Psoas muscle (tissue), 7 donors: ENCODE measurements at regions not wholly inside any gene's neighbourhood (a gene's known extent, or its start where the extent isn't known, plus 50 kb on each side); places are given as distances from the start of the nearest gene placed in this dataset.

Source experiments
- ATAC-seq, 4 donors: fragments of 200-7000 bp; cut with Tn5 transposase; one replicate each; pipeline ENCODE4 v1.9.1; 2020; ENCODE audit warnings: moderate library complexity in 3 of 4, mild to moderate bottlenecking in 2 of 4
- DNase-seq, 2 donors: peaks; one replicate each; pipeline ENCODE4 v3.0.0-alpha.2; 2020
- H3K27ac ChIP-seq: fragments of 200-600 bp; one replicate; pipeline ENCODE4 v1.8.0; 2022
- H3K27me3 ChIP-seq, 3 donors: fragments of 200-600 bp in 1 of 3; one replicate each; pipeline versions ENCODE4 v1.6.1 to v1.8.0; 2013 to 2022; ENCODE audit warnings: low read length in 2 of 3, mild to moderate bottlenecking in 2 of 3, moderate library complexity in 1 of 3; ENCODE audit not compliant: insufficient read depth in 3 of 3
- H3K36me3 ChIP-seq, 2 donors: fragments of 200-600 bp in 1 of 2; one replicate each; pipeline versions ENCODE4 v1.6.1 to v1.8.0; 2013 to 2022; ENCODE audit warnings: low read depth in 1 of 2, mild to moderate bottlenecking in 1 of 2, moderate library complexity in 1 of 2; ENCODE audit not compliant: insufficient read depth in 1 of 2
- H3K4me1 ChIP-seq: fragments of 200-600 bp; one replicate; pipeline ENCODE4 v1.8.0; 2022
- H3K4me3 ChIP-seq: fragments of 200-600 bp; one replicate; pipeline ENCODE4 v1.8.0; 2022; ENCODE audit warnings: mild to moderate bottlenecking
- H3K9me3 ChIP-seq: fragments of 200-600 bp; one replicate; pipeline ENCODE4 v1.8.0; 2022
- WGBS, 3 donors: extraction: QIAGEN DNeasy Blood & Tissue Kit; methylation state at CpG; one replicate each; pipeline versions ENCODE4 v1.1.6 to v1.1.7; 2013; 5-methylcytosine and 5-hydroxymethylcytosine counted together
- intact Hi-C, 2 donors: fragments of 100-400 bp; cut with DNase I; formaldehyde crosslinking; loops; one replicate each; pipeline versions ENCODE4 v1.11.0 to v1.14.2; 2022
- TF ChIP-seq, protein P1 (sequence below): fragments of 200-600 bp; IDR thresholded peaks from one replicate; pipeline ENCODE4 v1.8.0; 2022; ENCODE audit warnings: antibody characterized with exemption
- donor health status: healthy with polysubstance abuse.
- donor health status: DM: no; HTN: no; CAD: no; lungs with moderate emphysema.
- donor health status: Bipolar disorder and iron deficiency.
- donor health status: healthy.
- donor health status: DM: yes; HTN: yes; CAD: no.
- donor health status: DM: no; HTN: no; CAD: no.
- donor health status: DM: yes; HTN: yes; CAD: no.

DNA sequence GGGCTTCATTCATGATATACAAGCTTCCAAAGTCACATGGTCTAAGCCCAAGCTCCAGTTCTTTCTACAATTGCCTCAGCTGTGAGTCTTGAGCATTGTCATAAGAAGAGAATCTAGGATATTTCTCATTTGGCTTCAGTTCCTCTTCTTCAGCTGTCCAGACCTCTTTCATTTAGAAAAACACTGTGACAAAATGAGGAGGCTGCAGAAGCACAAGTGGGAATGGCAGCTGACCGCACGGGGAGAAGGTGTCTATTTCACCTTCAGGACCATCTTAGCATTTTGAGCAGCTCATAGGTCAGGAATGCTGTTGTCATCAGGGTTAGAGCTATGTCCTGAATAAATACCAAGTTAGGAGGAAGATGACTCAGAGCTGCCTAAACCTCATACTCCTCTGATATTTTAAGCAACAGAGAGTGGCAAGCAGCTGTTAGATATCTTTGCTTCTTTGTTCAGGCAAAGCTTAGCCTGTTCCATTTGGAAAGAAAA lies 390.1 kb upstream of the CITED2 start:
- peak overlapping the region; percentile 96 for H3K27ac ChIP-seq
- ATAC-seq (peak; percentile 94 to 98 (median 96)), DNase-seq (peak; percentile 54 to 67)
- intact Hi-C loops = loop anchor here in 1 of 2 donors (2.0 to 5.0 kb wide), 2 partner anchors 172 to 390 kb away; partner anchors contain the start of gene CITED2
- H3K4me3 ChIP-seq = peak overlapping the region; percentile 9
- no peaks in the 10 kb centered on the region for H3K27me3 ChIP-seq
- no peaks in the 10 kb centered on the region for H3K36me3 ChIP-seq
- no peaks in the 10 kb centered on the region for H3K9me3 ChIP-seq
- TF ChIP-seq, protein P1, sequence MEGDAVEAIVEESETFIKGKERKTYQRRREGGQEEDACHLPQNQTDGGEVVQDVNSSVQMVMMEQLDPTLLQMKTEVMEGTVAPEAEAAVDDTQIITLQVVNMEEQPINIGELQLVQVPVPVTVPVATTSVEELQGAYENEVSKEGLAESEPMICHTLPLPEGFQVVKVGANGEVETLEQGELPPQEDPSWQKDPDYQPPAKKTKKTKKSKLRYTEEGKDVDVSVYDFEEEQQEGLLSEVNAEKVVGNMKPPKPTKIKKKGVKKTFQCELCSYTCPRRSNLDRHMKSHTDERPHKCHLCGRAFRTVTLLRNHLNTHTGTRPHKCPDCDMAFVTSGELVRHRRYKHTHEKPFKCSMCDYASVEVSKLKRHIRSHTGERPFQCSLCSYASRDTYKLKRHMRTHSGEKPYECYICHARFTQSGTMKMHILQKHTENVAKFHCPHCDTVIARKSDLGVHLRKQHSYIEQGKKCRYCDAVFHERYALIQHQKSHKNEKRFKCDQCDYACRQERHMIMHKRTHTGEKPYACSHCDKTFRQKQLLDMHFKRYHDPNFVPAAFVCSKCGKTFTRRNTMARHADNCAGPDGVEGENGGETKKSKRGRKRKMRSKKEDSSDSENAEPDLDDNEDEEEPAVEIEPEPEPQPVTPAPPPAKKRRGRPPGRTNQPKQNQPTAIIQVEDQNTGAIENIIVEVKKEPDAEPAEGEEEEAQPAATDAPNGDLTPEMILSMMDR = no peak
- 0 to 5% (median 5%) methylated on average over 2 of the region's 2 CpGs for WGBS, 3 donors
- H3K4me1 ChIP-seq = peaks cover 57% of the 10 kb centered on the region

DNA sequence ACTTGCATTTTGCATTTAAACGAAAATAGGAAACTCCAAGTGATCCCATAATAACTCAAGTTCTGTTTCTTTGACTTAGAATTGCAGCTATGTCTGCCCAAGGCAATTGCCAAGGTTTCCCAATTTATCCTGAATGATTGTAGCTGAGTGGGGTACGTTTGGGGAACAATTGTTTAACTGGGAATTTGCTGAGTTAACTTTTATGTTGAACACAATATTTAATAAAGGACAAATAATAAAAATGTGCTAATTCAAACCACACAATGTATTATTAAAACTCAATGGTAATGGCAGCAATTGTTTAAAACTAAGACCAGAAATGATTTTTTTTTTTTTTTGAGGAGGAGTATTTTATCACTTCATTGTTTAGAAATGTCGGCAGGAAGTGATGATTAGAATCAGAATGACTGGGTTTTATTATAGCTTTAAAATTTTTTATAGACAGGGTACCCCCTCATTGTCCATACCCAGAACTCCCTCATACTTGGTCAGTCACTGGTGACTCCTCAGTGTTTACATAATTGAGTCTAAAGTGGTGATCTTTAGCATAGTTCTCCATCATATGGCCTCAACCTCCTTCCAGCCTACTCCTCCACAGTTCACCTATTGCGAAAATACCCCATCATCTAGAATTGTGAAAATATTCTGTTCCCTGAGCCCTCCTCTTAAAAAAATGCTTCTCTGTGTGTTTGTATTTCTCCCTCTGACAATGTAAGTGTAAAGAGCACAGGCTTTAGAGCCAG lies 389.2 kb upstream of the CITED2 start:
- H3K27me3 ChIP-seq = no peaks in the 10 kb centered on the region
- H3K36me3 ChIP-seq = no peaks in the 10 kb centered on the region
- intact Hi-C loops = loop anchor here in 1 of 2 donors (2.0 to 5.0 kb wide), 2 partner anchors 171 to 389 kb away; partner anchors contain the start of gene CITED2
- H3K4me3 ChIP-seq = no peak overlapping the region
- H3K27ac ChIP-seq = peak overlapping the region; percentile 96
- ATAC-seq (peak in 1 of 4 donors; percentile 7), DNase-seq (no peak)
- WGBS, 3 donors = 65 to 80% (median 67%) methylated on average over 4 of the region's 4 CpGs
- TF ChIP-seq, protein P1 = no peak
- H3K4me1 ChIP-seq = peaks cover 64% of the 10 kb centered on the region
- H3K9me3 ChIP-seq = no peaks in the 10 kb centered on the region

DNA sequence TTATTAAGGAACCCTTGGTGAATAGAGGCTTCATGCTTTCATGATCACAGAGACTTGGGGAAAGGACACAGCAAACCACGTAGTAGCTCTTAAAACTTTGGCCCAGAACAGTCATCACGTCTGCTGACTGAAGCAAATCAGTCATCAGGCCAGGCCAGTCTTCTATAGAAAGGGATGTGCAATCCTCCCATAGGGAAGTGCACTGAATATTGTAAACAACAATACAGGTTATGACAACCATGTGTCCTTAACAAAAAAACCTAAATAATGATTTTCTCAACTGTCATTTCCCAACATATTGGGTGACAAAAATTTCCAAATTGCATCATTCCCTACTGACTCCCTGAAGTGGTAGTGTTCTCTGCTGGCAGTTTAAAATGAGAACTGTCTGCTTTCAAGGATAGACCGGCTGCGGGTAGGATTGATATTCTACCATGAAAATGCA lies 388.2 kb upstream of the CITED2 start:
- Histone ChIP-seq H3K4me3 (no peak overlapping the region), H3K27ac (peak overlapping the region; percentile 96), H3K27me3 (no peaks in the 10 kb centered on the region), H3K4me1 (peaks cover 66% of the 10 kb centered on the region), H3K36me3 (no peaks in the 10 kb centered on the region), H3K9me3 (no peaks in the 10 kb centered on the region)
- ATAC-seq = peak in 1 of 4 donors; percentile 23
- TF ChIP-seq, protein P1 = no peak
- 23 to 41% (median 23%) methylated on average over 4 of the region's 4 CpGs for WGBS, 3 donors
- DNase-seq = no peak
- intact Hi-C loops = loop anchor here in 1 of 2 donors (5.0 kb wide), 1 partner anchor 170 kb away; no protein-coding TSS in a partner anchor

DNA sequence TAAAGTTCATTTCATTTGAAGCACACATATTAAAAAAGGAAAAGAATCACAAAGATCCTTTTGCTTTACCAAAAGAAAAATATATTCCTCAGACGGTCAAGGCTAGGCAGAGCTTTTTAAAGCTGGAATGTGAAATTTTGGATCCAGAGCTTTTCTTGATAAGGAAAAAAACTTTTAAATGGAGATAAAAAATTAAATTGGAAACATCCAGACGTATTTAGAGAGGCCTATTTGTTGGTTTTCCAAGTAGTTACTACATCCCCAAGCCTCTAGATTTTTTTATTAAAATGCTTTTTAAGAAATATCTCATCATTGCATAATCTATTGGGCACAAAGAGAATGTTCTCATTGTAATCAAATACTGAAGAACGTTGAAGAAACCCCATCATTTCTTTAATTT lies 385.7 kb upstream of the CITED2 start:
- Histone ChIP-seq H3K9me3 (no peaks in the 10 kb centered on the region), H3K36me3 (no peaks in the 10 kb centered on the region), H3K4me3 (no peak overlapping the region), H3K27me3 (no peaks in the 10 kb centered on the region), H3K4me1 (peaks cover 79% of the 10 kb centered on the region), H3K27ac (peak overlapping the region; percentile 96)
- intact Hi-C loops = loop anchor here in 1 of 2 donors (5.0 kb wide), 1 partner anchor 168 kb away; no protein-coding TSS in a partner anchor
- ATAC-seq (no peak), DNase-seq (no peak)
- WGBS, 3 donors = 51 to 68% (median 54%) methylated on average over 3 of the region's 3 CpGs
- TF ChIP-seq, protein P1 = no peak
